ENCODE measurements at regions not wholly inside any gene's neighbourhood (a gene's known extent, or its start where the extent isn't known, plus 50 kb on each side); places are given as distances from the start of the nearest gene placed in this dataset.

DNA sequence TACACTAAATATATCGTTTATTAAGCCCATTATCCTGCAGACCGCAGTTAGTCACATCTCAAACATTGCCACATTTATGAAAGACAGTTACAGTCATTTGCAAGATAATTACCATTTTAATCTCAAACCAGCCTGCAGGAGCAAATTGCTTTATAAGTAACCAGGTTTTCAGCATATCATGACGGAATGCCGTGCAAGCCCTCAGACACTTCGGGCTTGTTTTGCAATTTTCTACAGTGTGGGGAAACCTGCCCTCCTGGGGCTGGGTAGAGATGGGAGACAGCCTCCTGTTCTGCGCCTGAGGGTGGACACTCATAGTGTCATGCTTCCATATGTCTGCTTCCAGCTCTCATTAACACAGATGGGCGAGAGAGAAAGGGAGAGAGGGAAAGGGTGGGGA is 563.9 kb downstream of the NPHP4 start:
- Mint-ChIP-seq H3K9me3 (ENCODE audit: low read depth, unreplicated experiment) (no peaks in the 10 kb centered on the region), H3K36me3 (ENCODE audit: insufficient read depth, unreplicated experiment) (no peaks in the 10 kb centered on the region), H3K27ac (ENCODE audit: unreplicated experiment) (no peak overlapping the region), H3K4me3 (ENCODE audit: low read depth, unreplicated experiment) (no peak overlapping the region), H3K4me1 (ENCODE audit: low read depth, unreplicated experiment) (no peaks in the 10 kb centered on the region), H3K27me3 (ENCODE audit: unreplicated experiment) (peaks cover 9% of the 10 kb centered on the region)
- intact Hi-C loops (cut with micrococcal nuclease; ENCODE audit: unreplicated experiment), result no loop called here
- no TSS peak for BruUV-seq (replicated peaks)
- no peak for DNase-seq
- CTCF ChIA-PET, result no interaction called here
- TF ChIP-seq, protein P1, sequence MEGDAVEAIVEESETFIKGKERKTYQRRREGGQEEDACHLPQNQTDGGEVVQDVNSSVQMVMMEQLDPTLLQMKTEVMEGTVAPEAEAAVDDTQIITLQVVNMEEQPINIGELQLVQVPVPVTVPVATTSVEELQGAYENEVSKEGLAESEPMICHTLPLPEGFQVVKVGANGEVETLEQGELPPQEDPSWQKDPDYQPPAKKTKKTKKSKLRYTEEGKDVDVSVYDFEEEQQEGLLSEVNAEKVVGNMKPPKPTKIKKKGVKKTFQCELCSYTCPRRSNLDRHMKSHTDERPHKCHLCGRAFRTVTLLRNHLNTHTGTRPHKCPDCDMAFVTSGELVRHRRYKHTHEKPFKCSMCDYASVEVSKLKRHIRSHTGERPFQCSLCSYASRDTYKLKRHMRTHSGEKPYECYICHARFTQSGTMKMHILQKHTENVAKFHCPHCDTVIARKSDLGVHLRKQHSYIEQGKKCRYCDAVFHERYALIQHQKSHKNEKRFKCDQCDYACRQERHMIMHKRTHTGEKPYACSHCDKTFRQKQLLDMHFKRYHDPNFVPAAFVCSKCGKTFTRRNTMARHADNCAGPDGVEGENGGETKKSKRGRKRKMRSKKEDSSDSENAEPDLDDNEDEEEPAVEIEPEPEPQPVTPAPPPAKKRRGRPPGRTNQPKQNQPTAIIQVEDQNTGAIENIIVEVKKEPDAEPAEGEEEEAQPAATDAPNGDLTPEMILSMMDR (IDR thresholded peaks at IDR 0.05; ENCODE audit: unreplicated experiment), result no peak

DNA sequence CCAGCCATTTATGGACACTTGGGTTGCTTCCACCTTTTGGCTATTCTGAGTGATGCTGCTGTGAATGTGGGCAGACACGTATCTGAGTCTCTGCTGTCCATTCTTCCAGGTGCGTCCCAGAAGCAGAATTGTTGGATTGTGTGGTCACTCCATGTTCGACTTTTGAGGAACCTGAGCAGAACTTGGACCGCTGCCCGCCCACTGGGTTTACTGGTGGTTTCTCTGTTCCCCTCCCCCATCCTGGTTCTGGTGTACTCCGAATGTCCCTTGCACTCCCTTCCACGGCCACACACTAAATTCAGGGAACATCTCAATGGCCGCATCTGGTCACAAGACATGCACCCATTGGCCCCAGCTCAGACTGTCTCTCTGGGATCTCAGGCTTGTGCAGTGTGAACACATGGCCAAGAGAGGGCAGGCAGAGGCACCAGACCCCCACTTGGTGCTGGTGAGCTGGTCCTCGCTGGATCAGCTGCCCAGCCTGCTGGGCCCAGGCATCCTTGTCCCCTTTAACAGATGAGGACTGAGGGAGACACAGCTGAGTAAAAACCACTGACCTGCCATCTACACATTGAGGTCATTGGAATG is 565.1 kb downstream of the NPHP4 start:
- no peaks in the 10 kb centered on the region for H3K4me1 Mint-ChIP-seq (ENCODE audit: low read depth, unreplicated experiment)

DNA sequence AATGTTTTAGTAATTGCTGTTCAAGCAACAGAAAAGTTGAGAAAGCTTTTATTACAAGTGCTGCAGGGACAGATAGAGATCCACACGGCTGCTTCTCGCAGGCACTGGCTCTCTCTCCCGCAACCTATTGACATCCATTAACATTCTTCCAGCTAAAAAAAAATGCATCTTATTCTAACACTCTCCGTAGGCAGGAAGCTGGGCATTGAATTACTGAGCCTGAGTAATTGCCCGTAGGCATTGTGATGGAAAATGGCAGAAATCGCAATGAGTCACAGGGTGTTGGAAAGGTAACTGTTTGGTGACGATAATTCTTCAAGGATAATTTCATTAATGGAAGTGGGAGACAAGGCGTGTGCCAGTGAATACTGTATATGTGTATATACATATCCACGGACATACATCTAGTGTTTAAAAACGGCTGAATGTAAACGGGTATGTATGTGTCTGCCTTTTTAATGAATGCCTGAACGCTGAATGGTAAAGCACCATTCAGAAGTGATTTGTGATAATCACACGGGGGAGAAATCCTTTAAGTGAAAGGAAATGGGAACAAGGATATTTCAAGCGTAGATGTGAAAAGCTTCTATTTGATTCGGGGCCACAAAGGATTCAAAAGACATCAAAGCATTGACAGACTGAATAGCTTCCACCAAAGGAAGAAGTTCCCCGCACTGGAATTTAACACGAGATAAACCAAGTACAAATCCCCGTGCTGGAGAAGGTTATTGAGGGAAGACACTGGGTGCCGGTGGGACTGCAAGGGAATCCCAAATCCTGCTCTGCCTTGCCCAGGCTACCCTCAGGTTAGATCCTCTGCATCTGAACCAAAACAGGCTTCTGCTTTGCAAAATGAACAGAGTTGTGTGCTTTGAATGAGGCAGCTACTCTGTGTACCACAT is 567.2 kb downstream of the NPHP4 start:
- no peak overlapping the region for H3K27ac Mint-ChIP-seq (ENCODE audit: unreplicated experiment)
- DNase-seq, result no peak
- no peak overlapping the region for H3K4me3 Mint-ChIP-seq (ENCODE audit: low read depth, unreplicated experiment)
- no TSS peak for BruUV-seq (replicated peaks)
- TF ChIP-seq, protein P1 (IDR thresholded peaks at IDR 0.05; ENCODE audit: unreplicated experiment), result no peak
- H3K9me3 Mint-ChIP-seq (ENCODE audit: low read depth, unreplicated experiment), result no peaks in the 10 kb centered on the region
- peaks cover 24% of the 10 kb centered on the region for H3K27me3 Mint-ChIP-seq (ENCODE audit: unreplicated experiment)
- intact Hi-C loops (cut with micrococcal nuclease; ENCODE audit: unreplicated experiment), result no loop called here
- CTCF ChIA-PET, result interaction anchor here (0.8 kb wide), 1 partner anchor 10 kb away, joined by 3 read pairs; no protein-coding TSS in a partner anchor
- no peaks in the 10 kb centered on the region for H3K36me3 Mint-ChIP-seq (ENCODE audit: insufficient read depth, unreplicated experiment)
- no peaks in the 10 kb centered on the region for H3K4me1 Mint-ChIP-seq (ENCODE audit: low read depth, unreplicated experiment)

More for the DNA sequence above, 565.1 kb downstream of the NPHP4 start:
- Mint-ChIP-seq H3K9me3 (ENCODE audit: low read depth, unreplicated experiment) (no peaks in the 10 kb centered on the region), H3K4me3 (ENCODE audit: low read depth, unreplicated experiment) (no peak overlapping the region), H3K27me3 (ENCODE audit: unreplicated experiment) (peaks cover 17% of the 10 kb centered on the region), H3K27ac (ENCODE audit: unreplicated experiment) (no peak overlapping the region), H3K36me3 (ENCODE audit: insufficient read depth, unreplicated experiment) (no peaks in the 10 kb centered on the region)
- TF ChIP-seq, protein P1 (IDR thresholded peaks at IDR 0.05; ENCODE audit: unreplicated experiment), result no peak
- BruUV-seq (replicated peaks), result no TSS peak
- intact Hi-C loops (cut with micrococcal nuclease; ENCODE audit: unreplicated experiment), result no loop called here
- CTCF ChIA-PET, result no interaction called here
- DNase-seq, result no peak

DNA sequence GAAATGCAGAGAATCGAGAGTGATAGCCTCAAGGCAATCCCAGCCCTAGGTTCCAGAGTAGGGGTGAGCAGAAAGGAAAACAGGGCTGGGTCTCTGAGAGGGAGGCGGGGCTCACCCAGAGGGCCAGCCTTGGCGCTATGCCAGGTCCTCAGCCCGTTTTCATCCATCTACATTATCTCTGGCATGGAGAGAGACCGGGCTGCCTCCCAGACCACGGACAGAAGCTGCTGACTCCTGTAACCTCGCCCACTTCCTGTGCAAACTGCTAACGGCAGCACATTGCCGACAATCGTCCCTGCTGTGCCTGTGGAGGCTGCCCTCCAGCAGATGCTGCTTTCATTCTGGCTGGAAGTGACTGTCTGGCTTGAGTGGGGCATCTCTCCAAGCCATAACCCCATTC is 569.1 kb downstream of the NPHP4 start:
- Mint-ChIP-seq H3K36me3 (ENCODE audit: insufficient read depth, unreplicated experiment) (no peaks in the 10 kb centered on the region), H3K9me3 (ENCODE audit: low read depth, unreplicated experiment) (no peaks in the 10 kb centered on the region), H3K4me3 (ENCODE audit: low read depth, unreplicated experiment) (no peak overlapping the region), H3K4me1 (ENCODE audit: low read depth, unreplicated experiment) (no peaks in the 10 kb centered on the region), H3K27me3 (ENCODE audit: unreplicated experiment) (peaks cover 16% of the 10 kb centered on the region), H3K27ac (ENCODE audit: unreplicated experiment) (no peak overlapping the region)
- CTCF ChIA-PET, result no interaction called here
- DNase-seq, result no peak
- intact Hi-C loops (cut with micrococcal nuclease; ENCODE audit: unreplicated experiment), result no loop called here
- TF ChIP-seq, protein P1 (IDR thresholded peaks at IDR 0.05; ENCODE audit: unreplicated experiment), result no peak
- no TSS peak for BruUV-seq (replicated peaks)
